ENCODE measurements at regions not wholly inside any gene's neighbourhood (a gene's known extent, or its start where the extent isn't known, plus 50 kb on each side); places are given as distances from the start of the nearest gene placed in this dataset.
"Not testable (repeated sequence)": the region's sequence is repeated elsewhere in the genome, so short reads cannot be mapped to it uniquely, and the experiment has no call there.

DNA sequence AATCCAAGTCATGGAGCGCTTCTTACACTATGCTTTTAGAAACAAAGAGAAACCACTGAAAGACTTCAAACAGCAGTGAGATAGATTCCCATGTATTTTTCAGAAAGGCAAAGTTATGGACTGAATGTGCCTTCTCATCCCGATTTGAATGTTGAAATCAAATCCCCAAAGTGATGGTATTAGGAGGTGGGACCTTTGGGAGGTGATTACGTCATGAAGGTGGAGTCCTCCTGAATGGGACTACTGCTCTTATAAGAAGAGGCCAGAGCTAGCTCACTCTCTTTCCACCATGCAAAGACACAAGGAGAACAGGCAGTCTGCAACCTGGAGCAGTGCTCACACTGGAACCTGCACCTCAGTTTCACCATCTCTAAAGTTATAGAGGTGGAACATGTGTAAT, 1279.8 kb downstream of the GATA3 start:
- no peak for DNase-seq

DNA sequence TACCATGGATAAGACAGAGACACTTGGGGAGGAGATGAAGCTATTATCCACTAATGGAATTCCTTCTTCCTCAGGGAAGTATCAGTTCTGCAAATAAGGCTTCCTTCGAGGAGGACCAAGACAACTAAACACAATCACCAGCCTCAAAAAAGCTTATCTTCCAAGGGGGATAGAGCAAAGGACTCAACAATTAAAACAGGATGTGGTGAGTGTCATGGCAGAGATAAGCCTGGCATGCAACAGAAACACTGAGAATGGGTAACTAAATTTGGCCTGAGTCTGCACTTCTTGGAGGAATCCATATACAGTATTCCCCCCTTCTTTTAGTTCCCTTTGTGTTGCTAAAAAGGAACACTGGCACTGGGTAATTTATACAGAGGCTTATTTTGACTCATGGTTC, 1285.2 kb downstream of the GATA3 start:
- DNase-seq, result no peak

DNA sequence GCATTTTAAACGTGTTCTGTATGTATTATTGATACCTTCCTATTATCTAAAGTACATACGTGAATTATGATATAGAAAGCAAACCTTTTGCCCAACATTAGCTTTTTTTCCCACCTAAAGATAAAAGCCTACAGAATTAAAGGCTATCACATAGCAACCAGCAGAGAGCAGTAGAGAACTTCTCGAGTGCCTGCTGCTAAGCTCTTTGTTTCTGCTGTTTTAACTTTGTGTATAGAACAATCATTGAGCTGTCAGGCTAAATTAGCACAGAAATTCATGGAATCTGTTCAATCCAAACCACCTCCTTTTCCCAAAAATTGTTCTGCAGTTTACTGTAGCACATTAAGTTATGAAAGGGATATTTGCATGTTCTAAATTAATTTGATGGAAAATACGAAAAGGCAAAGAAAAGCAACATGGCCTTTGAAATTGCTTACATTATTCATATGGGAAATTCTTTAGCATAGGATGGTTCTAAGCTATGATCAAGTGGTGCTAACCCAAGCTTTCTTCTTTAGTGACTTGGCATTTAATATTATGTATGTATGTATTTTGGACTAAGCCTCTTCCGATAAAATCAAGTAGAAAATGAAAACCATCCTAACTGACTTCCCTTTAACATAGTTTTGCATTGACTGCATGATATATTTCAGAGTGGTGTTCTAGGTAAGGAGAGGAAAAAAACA, 1288.5 kb downstream of the GATA3 start:
- DNase-seq, result no peak

- not testable (repeated sequence) for DNase-seq
Measured at GRCh38 chr10:9347933-9348332, 1293.4 kb downstream of the GATA3 start.

- no peak for DNase-seq
Measured at GRCh38 chr10:9357471-9357870, 1303.0 kb downstream of the GATA3 start.

DNA sequence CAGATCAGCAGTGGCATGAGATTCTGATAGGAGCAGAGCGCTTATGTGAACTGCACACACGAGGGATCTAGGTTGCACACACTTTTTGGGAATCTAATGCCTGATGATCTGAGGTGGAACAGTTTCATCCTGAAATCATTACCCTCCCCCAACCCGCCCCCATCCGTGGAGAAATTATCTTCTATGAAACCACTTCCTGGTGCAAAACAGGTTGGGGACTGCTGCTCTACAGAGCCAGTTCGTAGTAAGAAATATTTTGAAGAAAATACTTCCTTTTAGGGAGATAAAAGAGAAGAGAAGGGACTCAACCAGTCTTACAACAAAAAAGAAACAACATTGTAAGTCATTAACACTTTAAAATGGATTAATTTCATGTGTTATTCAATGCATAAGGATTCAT, 1308.2 kb downstream of the GATA3 start:
- no peak for DNase-seq

- no peak for DNase-seq
Measured at GRCh38 chr10:9379183-9379582, 1324.7 kb downstream of the GATA3 start.

- DNase-seq, result no peak
Measured at GRCh38 chr10:9381733-9382532, 1327.4 kb downstream of the GATA3 start.

GRCh38 chr10:9382533-9382866, 1328.0 kb downstream of the GATA3 start:
- no peak for DNase-seq

DNA sequence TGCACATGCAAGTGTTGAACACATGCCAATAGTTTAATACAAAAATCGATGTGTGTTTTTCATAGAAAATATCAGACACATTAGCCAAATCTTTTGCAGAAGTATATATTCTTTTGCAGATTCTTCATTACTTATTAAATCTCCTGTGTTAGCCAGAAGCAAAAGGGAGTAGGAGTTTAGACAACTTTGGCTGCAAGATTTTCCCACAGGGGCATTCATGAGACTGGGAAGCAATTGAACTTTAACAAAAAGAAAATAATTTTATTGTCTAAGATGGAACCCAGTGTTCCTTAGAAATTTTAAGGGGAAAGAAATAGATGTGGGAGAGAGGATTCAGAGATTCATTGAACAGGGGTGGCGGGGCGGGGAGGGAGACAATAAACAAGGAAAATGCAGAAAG, 1336.0 kb downstream of the GATA3 start:
- DNase-seq, result no peak

GRCh38 chr10:9399275-9399983, 1344.9 kb downstream of the GATA3 start:
- no peak for DNase-seq

DNA sequence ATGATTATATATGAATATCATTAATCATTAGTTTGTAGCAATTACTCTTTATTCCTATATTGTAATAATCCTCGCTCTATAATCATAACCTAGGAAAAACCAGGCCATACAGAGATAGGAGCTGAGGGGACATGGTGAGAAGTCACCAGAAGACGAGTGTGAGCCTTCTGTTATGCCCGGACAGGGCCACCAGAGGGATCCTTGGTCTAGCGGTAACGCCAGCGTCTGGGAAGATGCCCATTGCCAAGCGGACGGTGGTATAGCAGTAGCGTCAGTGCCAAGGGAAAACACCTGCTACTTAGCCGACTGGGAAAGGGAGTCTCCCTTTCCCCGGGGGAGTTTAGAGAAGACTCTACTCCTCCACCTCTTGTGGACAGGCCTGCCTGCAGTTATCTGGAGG, 1347.6 kb downstream of the GATA3 start:
- DNase-seq, result not testable (repeated sequence)

- not testable (repeated sequence) for DNase-seq
Measured at GRCh38 chr10:9402507-9403195, 1348.2 kb downstream of the GATA3 start.

GRCh38 chr10:9407201-9407600, 1352.7 kb downstream of the GATA3 start:
- not testable (repeated sequence) for DNase-seq

GRCh38 chr10:9416331-9416730, 1361.8 kb downstream of the GATA3 start:
- DNase-seq, result no peak

- DNase-seq, result no peak
Measured at GRCh38 chr10:9419757-9420156, 1365.3 kb downstream of the GATA3 start.

DNA sequence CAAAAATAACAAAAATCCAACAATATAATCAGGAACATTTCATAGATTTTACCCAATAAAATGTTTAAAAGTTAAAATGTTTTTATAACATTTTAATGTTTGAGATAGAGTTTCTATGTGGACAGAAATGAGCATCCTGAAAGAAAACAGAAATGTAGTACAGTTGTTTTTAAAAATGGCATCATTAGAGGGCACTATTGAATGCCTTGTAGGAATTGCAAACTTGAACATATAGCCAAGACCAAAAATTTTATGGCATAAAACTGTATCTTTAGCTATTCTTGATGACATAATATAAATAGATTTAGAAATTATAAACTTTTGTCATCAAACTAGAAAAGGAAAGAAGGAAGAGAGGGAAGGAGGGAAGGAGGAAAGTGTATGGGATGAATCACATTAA, 1372.7 kb downstream of the GATA3 start:
- DNase-seq, result no peak

- DNase-seq, result no peak
Measured at GRCh38 chr10:9437131-9437530, 1382.6 kb downstream of the GATA3 start.

- DNase-seq, result no peak
Measured at GRCh38 chr10:9443758-9444157, 1389.3 kb downstream of the GATA3 start.

- no peak for DNase-seq
Measured at GRCh38 chr10:9449530-9449929, 1395.0 kb downstream of the GATA3 start.

GRCh38 chr10:9450801-9451200, 1396.3 kb downstream of the GATA3 start:
- no peak for DNase-seq

- no peak for DNase-seq
Measured at GRCh38 chr10:9451211-9451773, 1396.8 kb downstream of the GATA3 start.

- no peak for DNase-seq
Measured at GRCh38 chr10:9452056-9452455, 1397.6 kb downstream of the GATA3 start.

Measured in CD4-positive, alpha-beta T cell treated with Interleukin-4 for 4 hours (primary cell).